ENCODE measurements at regions not wholly inside any gene's neighbourhood (a gene's known extent, or its start where the extent isn't known, plus 50 kb on each side); places are given as distances from the start of the nearest gene placed in this dataset.

- no peak for TF ChIP-seq CTCF (IDR thresholded peaks at IDR 0.05; ENCODE audit: extremely low read depth, missing control alignments)
- no peak for DNase-seq (ENCODE audit: low spot score)
These were observed 699.9 kb downstream of the C12orf50 start for GRCh38 chr12:87329076-87329863.

- DNase-seq (ENCODE audit: low spot score): no peak
- TF ChIP-seq CTCF (IDR thresholded peaks at IDR 0.05; ENCODE audit: extremely low read depth, missing control alignments): no peak
These were observed 705.8 kb downstream of the C12orf50 start for GRCh38 chr12:87323369-87323768.

- no peak for TF ChIP-seq CTCF (IDR thresholded peaks at IDR 0.05; ENCODE audit: extremely low read depth, missing control alignments)
- no peak for DNase-seq (ENCODE audit: low spot score)
These were observed 708.5 kb downstream of the C12orf50 start for GRCh38 chr12:87320724-87321123.

- DNase-seq (ENCODE audit: low spot score): no peak
- TF ChIP-seq CTCF (IDR thresholded peaks at IDR 0.05; ENCODE audit: extremely low read depth, missing control alignments): no peak
These were observed 711.9 kb downstream of the C12orf50 start for GRCh38 chr12:87317302-87317701.

- no peak for TF ChIP-seq CTCF (IDR thresholded peaks at IDR 0.05; ENCODE audit: extremely low read depth, missing control alignments)
These were observed 718.0 kb downstream of the C12orf50 start for GRCh38 chr12:87311206-87311605.

GRCh38 chr12:87310126-87310525, 719.1 kb downstream of the C12orf50 start:
- no peak for DNase-seq (ENCODE audit: low spot score)
- no peak for TF ChIP-seq CTCF (IDR thresholded peaks at IDR 0.05; ENCODE audit: extremely low read depth, missing control alignments)

More at GRCh38 chr12:87311206-87311605, 718.0 kb downstream of the C12orf50 start:
- peak; percentile 13 for DNase-seq (ENCODE audit: low spot score)

- no peak for DNase-seq (ENCODE audit: low spot score)
- TF ChIP-seq CTCF (IDR thresholded peaks at IDR 0.05; ENCODE audit: extremely low read depth, missing control alignments): no peak
These were observed 723.7 kb downstream of the C12orf50 start for GRCh38 chr12:87305481-87305880.

All from GM20000 (cell line).